ENCODE measurements at regions not wholly inside any gene's neighbourhood (a gene's known extent, or its start where the extent isn't known, plus 50 kb on each side); places are given as distances from the start of the nearest gene placed in this dataset.

GRCh38 chr11:130787973-130788570, 128.2 kb downstream of the SNX19 start:
- no peak for DNase-seq
- H3K9me3 ChIP-seq: no peaks in the 10 kb centered on the region
- TF ChIP-seq CTCF (IDR thresholded peaks at IDR 0.05): no peak
- ATAC-seq: no peak
- peaks cover 6% of the 10 kb centered on the region for H3K4me1 ChIP-seq
- H3K27ac ChIP-seq: no peak overlapping the region
- no peaks in the 10 kb centered on the region for H3K36me3 ChIP-seq
- H3K4me3 ChIP-seq: no peak overlapping the region
- H3K27me3 ChIP-seq: no peaks in the 10 kb centered on the region
- intact Hi-C loops (cut with DNase I): no loop called here

- intact Hi-C loops (cut with DNase I): no loop called here
- no peaks in the 10 kb centered on the region for H3K27me3 ChIP-seq
- no peak for TF ChIP-seq CTCF (IDR thresholded peaks at IDR 0.05)
- H3K36me3 ChIP-seq: no peaks in the 10 kb centered on the region
- H3K4me3 ChIP-seq: no peak overlapping the region
- no peak for DNase-seq
- ATAC-seq: no peak
- H3K27ac ChIP-seq: no peak overlapping the region
- peaks cover 6% of the 10 kb centered on the region for H3K4me1 ChIP-seq
- H3K9me3 ChIP-seq: no peaks in the 10 kb centered on the region
Observed at GRCh38 chr11:130789056-130789640, 127.1 kb downstream of the SNX19 start.

GRCh38 chr11:130790689-130791088, 125.6 kb downstream of the SNX19 start:
- H3K36me3 ChIP-seq: no peaks in the 10 kb centered on the region
- H3K4me1 ChIP-seq: peaks cover 6% of the 10 kb centered on the region
- H3K4me3 ChIP-seq: no peak overlapping the region
- H3K27ac ChIP-seq: no peak overlapping the region
- DNase-seq (no peak), ATAC-seq (no peak)
- no peaks in the 10 kb centered on the region for H3K9me3 ChIP-seq
- TF ChIP-seq CTCF (IDR thresholded peaks at IDR 0.05): no peak
- H3K27me3 ChIP-seq: no peaks in the 10 kb centered on the region
- intact Hi-C loops (cut with DNase I): no loop called here

GRCh38 chr11:130792772-130793171, 123.5 kb downstream of the SNX19 start:
- no peaks in the 10 kb centered on the region for H3K27me3 ChIP-seq
- ATAC-seq (no peak), DNase-seq (no peak)
- no peaks in the 10 kb centered on the region for H3K36me3 ChIP-seq
- no peak overlapping the region for H3K4me3 ChIP-seq
- H3K4me1 ChIP-seq: no peaks in the 10 kb centered on the region
- H3K9me3 ChIP-seq: no peaks in the 10 kb centered on the region
- TF ChIP-seq CTCF (IDR thresholded peaks at IDR 0.05): no peak
- intact Hi-C loops (cut with DNase I): no loop called here
- H3K27ac ChIP-seq: no peak overlapping the region

GRCh38 chr11:130796828-130797227, 119.5 kb downstream of the SNX19 start:
- no peak overlapping the region for H3K4me3 ChIP-seq
- intact Hi-C loops (cut with DNase I): no loop called here
- H3K27ac ChIP-seq: no peak overlapping the region
- H3K36me3 ChIP-seq: no peaks in the 10 kb centered on the region
- no peak for DNase-seq
- no peaks in the 10 kb centered on the region for H3K27me3 ChIP-seq
- H3K4me1 ChIP-seq: no peaks in the 10 kb centered on the region
- no peak for ATAC-seq
- TF ChIP-seq CTCF (IDR thresholded peaks at IDR 0.05): no peak
- H3K9me3 ChIP-seq: no peaks in the 10 kb centered on the region

- intact Hi-C loops (cut with DNase I): no loop called here
- ATAC-seq: no peak
- H3K9me3 ChIP-seq: no peaks in the 10 kb centered on the region
- H3K36me3 ChIP-seq: no peaks in the 10 kb centered on the region
- no peaks in the 10 kb centered on the region for H3K4me1 ChIP-seq
- H3K27ac ChIP-seq: no peak overlapping the region
- no peak for TF ChIP-seq CTCF (IDR thresholded peaks at IDR 0.05)
- H3K4me3 ChIP-seq: no peak overlapping the region
- DNase-seq: no peak
- no peaks in the 10 kb centered on the region for H3K27me3 ChIP-seq
Observed at GRCh38 chr11:130798280-130798679, 118.0 kb downstream of the SNX19 start.
